ENCODE measurements at regions not wholly inside any gene's neighbourhood (a gene's known extent, or its start where the extent isn't known, plus 50 kb on each side); places are given as distances from the start of the nearest gene placed in this dataset.

GRCh38 chr5:107257885-107258520 lies 412.7 kb downstream of the EFNA5 start:
- no peak for DNase-seq

DNA sequence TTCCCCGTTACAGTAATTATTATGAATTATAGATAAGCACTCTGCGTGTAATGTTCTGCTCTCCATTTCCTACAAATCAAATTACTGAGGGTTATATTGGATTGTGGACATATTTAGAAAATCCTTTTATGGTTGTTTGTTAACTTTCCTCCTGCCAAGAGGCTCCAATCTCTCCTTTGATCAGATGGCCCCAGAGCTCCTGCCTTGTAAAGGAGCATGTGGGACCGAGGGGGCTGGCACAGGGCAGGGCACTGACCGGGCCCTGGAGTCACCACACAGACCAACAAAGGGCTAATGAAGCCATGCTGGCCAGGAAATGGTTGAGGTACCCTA lies 415.9 kb downstream of the EFNA5 start:
- no peak for DNase-seq

- DNase-seq = no peak
Observed at GRCh38 chr5:107254214-107254901, 416.4 kb downstream of the EFNA5 start.

GRCh38 chr5:107253246-107253645 lies 417.5 kb downstream of the EFNA5 start:
- no peak for DNase-seq

- no peak for DNase-seq
Observed at GRCh38 chr5:107251151-107251550, 419.6 kb downstream of the EFNA5 start.

DNA sequence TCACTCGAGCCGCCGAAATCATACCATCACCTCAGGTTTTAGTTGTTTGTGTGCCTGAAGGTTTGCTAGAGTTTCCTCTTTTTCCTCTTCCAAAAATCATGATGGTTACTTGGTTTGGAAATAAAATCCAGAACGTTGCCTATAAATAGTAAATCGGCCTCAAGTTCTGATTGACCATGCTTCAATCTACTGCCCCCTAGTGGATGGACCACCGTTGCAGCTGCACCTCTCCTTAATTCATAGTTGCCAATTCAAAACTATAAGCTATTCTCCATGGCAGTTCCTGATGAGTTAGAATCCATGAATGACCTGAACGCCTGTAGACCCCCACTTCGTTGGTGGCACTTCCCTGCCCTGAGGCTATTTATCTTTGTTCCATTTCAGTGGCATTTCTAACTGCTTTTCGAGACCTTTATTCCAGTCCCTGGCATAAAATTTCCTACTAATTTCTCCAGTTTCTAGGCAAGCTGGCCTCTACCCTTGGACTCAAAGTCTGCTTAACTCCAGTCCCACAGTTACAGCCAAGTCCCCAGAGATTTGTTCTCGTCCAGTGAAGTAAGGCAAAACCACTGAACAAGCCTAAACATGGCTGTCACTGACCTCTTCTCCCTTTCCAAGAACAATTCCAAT lies 422.6 kb downstream of the EFNA5 start:
- DNase-seq = peak; percentile 63

- no peak for DNase-seq
Observed at GRCh38 chr5:107247427-107247826, 423.3 kb downstream of the EFNA5 start.

- DNase-seq = no peak
Observed at GRCh38 chr5:107243220-107243579, 427.5 kb downstream of the EFNA5 start.

GRCh38 chr5:107242411-107243219 lies 428.1 kb downstream of the EFNA5 start:
- no peak for DNase-seq

- DNase-seq = no peak
Observed at GRCh38 chr5:107241841-107242240, 428.9 kb downstream of the EFNA5 start.

- no peak for DNase-seq
Observed at GRCh38 chr5:107235167-107235566, 435.6 kb downstream of the EFNA5 start.

GRCh38 chr5:107232788-107233187 lies 437.9 kb downstream of the EFNA5 start:
- DNase-seq = no peak

- DNase-seq = no peak
Observed at GRCh38 chr5:107232293-107232692, 438.4 kb downstream of the EFNA5 start.

DNA sequence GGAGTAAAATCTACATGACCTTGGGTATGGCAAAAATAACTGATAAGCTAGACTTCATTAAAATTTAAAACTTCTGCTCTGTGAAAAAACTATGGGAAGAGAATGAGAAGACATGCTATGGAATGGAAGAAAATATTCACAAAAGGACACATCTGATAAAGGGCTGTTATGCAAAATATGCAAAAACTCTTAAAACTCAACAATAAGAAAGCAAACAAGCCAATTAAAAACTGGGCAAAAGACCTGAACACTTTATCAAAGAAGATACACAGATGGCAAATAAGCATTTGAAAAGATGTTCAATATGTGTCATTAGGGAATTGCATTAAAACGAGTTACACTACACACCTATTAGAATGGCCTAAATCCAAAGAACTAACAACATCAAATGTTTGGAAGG lies 439.5 kb downstream of the EFNA5 start:
- no peak for DNase-seq

DNA sequence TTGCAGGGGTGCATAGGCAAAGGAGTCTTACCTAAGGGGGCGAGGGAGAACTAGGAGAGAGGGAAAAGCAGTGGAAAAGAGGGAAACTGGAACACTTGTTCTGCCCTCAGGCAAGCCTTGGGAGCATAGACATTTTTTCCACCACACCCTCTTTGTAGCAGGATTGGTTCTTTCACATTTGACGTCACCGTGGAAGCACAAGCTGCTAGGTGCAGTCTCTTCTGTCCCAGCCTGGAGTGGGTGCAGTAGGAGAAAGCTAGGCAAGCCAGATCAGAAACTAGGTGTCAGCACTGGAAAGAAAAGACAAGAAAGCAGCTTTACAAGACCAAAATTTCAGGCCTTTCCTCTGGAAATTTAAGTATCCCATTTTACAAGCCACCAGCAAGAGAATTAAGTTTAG lies 440.4 kb downstream of the EFNA5 start:
- DNase-seq = no peak

- no peak for DNase-seq
Observed at GRCh38 chr5:107228226-107228625, 442.5 kb downstream of the EFNA5 start.

DNA sequence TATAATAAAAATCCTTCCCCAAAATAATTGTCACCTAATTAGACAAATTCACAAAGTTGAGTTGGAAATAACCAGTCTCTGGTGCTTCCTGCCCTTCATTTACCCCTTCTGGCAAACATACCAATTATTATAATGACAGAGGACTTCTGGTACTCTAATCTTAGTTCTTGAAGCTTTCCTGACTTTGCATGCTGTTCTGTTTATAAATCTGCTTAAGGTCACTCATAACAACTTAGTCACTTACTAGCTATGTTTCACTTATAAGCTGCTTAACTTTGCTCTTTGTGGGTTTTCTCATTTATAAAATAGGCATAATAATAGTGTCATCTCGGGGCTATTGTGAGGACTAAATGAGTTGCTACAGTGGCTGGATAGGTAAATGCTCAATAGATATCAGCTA lies 446.5 kb downstream of the EFNA5 start:
- no peak for DNase-seq

DNA sequence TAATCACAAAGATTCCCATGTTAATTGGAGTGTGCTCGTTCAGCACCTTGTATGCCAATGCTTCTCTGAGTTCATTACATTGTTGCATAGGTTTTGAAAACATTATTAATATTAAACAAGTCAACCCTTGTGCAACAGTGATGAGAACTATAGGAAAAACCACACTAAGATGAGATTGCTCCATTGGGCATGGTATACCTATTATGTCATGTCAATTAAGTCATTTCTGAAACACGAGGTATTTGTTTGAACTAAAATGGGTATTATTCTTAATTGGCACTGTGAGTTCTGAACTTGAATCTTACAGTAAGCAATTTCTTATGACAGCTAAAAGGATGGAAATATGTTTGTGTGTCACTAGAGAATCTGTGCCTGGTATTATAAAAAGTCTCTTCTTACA lies 447.7 kb downstream of the EFNA5 start:
- no peak for DNase-seq

DNA sequence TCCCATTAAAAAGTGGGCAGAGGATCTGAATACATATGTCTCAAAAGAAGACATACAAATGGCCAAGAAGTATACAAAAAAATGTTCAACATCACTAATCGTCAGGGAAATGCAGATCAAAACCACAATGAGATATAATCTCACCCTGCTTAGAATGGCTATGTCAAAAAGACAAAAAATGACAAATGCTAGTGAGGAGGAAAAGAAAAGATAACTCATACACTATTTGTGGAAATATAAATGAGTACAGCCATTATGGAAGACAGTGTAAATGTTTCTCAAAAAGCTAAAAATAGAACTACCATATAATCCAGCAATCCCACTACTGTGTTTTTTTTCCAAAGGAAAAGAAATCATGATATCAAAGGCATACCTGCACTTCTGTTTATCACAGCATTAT lies 450.7 kb downstream of the EFNA5 start:
- DNase-seq = no peak

DNA sequence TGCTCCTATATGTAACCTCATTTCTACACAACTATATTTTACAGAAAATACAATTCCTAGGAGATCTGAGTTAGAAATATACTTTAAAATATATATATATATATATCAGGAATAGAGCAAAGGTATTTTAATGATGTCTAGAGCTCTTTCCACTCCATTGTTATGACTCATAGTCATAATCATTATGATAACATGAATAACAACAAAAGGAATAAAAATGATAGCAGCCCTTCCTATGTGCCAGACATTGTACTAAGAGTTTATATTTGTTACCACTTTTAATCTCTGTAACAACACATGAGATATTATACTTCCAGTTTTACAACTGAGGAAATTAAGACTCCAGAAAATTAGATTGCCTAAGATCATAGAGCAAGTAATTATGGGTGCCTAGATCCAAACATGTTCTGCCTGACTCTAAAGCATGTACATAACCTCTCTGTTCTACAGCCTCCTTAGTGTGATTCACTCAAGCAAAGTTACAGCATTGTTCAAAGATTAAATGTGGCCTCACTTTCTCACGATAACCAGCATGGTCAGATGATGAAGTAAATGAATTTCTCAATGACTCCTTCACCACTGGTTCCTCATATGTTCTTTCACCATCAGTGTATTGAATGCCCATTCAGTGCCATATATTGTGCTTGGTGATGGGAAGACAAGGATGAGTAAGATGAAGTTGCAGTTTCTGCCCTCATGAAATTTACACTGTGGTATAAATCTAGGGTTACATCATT lies 452.1 kb downstream of the EFNA5 start:
- DNase-seq = no peak

DNA sequence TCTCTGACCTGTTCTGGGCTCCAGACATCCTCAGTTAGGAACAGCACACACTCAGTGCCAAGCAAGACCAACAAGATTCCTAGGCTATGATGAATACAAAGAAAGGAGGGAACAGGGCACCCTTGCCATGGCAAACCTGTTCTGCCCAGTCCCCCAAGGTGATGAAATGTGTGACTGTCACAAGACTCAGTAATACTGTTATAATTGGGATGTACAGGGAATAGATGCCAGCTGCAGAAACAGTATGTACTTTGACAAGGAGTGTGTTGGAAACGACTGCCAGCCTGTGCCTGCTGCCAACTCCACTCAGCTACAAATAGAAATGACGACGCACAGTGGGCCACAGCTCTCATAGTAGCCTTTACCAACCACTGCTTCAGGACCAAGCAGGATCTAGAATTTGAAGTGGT lies 453.0 kb downstream of the EFNA5 start:
- DNase-seq = no peak

- no peak for DNase-seq
Observed at GRCh38 chr5:107216587-107216986, 454.1 kb downstream of the EFNA5 start.

DNA sequence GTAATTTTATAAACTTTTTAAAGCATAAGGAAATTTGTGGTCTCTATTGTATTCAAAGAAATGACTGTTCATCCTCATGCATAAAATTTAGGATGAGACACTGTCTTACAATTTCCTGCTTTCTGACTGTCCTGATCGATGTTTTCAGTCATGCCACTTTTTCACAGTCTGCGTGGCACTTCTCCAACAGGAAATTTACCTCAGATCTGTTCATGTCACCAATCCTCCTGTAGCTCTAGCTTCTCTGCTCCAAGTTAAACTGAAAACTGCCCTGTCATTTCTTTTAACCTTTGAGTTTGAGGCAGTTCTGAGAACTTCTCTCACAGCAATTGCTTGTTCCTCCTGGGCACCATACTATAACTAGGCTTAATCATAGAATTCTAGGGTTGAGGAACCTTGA lies 455.1 kb downstream of the EFNA5 start:
- DNase-seq = no peak
